Stimulated activated CD8-positive, alpha-beta memory T cell treated with anti-CD3 and anti-CD28 coated beads, Interleukin-4, amount 100 ng/mL, for 24 hours (primary cell): ENCODE measurements at regions not wholly inside any gene's neighbourhood (a gene's known extent, or its start where the extent isn't known, plus 50 kb on each side); places are given as distances from the start of the nearest gene placed in this dataset.

ENCODE experiments used
- DNase-seq: peaks from one replicate; pipeline ENCODE4 v3.0.0-alpha.2; 2020; ENCODE audit warnings: low read depth

DNA sequence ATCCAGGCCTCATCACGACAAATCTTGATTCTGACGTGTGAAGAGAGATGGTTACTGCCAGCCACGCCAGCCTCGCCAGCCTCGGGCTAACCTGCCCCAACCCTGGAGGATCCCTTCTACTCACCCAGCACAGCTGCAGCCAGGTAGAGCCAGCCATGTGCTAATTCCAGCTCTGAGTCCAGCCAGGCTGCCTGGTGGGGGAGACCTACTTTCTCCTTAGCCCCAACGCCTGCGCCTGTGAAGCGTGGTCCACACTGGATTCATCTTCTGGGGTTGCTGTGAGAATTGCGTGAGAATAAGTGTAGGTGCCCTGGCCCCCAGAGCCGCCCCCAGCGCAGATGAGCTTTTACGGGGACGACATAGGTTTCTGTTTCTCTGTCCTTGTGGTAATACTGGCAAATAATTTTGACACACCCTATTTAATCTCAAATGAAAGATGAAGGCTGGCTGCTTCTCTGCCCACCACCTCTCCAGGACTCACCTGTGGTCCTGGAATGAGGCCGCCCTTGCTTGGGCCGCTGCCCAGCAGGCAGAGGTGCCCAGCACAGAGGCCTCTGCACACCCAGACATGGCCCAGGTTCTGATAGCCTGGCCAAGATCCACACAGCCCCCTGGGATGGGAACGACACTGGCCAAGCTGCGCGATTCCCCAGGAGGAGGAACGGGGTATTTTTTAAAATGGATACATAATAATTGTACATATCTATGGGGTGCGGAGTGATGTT is 528.4 kb downstream of the TBC1D22A start:
- DNase-seq, result no peak

DNA sequence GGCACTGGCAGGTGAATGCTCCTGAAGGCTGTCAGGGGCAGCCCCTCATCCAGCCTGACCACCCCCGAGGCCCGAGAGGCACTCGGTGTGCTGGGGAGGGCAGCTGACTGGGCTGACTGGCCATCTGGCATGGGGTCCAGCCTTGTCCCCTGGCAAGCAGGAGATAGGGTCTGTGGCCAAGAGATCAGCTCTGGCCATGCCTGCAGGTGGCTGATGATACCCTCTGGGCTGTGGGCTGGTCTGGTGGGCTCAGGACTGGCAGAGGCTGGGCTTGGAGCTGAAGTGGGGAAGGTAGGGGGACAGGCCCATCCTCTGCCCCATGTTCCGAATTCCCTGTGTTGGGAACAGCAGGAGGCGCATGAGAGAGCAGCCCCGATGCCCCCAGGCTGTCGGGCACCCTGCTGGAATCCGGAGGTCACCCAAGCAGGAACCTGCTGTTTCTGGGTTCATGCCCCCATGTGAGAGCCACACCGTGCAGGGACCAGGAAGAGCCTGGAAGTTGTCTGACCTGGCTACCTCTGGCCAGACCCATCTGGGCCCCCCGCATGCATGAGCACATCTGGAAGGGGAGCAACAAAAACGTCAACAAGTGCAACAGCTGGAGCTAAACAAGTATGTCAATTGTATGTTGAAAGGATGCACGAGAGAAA is 527.0 kb downstream of the TBC1D22A start:
- DNase-seq, result no peak

DNA sequence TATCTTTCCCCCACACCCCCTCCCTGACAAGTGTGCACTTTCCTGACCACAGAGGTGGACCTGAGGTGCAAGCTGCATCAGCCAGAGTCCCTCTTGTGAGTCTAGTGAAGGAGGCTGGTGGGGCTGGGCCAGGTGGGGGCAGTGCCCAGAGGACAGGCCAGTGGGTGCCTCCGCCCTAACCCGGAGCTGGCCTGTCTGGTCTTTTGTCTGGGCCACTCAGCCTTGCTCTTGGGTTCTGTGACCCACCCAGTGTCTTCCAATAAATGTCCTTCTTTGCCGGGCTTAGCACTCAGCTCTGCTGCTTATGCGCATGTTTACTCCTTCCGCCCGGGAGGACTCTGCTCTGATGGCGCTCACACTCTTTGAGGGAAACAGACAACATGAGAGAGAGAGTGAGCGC is 526.2 kb downstream of the TBC1D22A start:
- no peak for DNase-seq

DNA sequence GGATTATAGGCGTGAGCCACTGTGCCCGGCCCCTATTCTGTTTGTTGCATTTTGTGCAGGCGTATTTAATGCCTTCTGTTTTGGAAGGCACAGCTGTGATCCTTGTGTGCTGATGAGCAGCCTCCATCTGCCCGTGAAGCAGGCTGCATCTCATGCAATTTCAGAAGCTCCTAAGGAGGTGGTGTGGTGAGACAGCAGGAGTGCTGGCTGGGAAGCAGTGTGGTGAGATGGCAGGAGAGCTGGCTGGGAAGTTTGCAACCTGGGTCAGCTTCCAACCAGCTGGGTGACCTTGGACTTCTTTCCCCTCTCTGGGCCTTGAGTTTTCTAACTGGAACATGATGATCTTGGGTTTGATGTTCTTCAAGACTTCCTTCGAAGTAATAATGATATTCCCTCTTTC is 525.1 kb downstream of the TBC1D22A start:
- DNase-seq, result no peak

- no peak for DNase-seq
Observed at GRCh38 chr22:47286590-47286989, 524.1 kb downstream of the TBC1D22A start.

- DNase-seq, result no peak
Observed at GRCh38 chr22:47285981-47286380, 523.5 kb downstream of the TBC1D22A start.

- no peak for DNase-seq
Observed at GRCh38 chr22:47284822-47285221, 522.4 kb downstream of the TBC1D22A start.

GRCh38 chr22:47284360-47284759 is 521.9 kb downstream of the TBC1D22A start:
- DNase-seq, result no peak

- no peak for DNase-seq
Observed at GRCh38 chr22:47283616-47284270, 521.3 kb downstream of the TBC1D22A start.

- no peak for DNase-seq
Observed at GRCh38 chr22:47282851-47283250, 520.4 kb downstream of the TBC1D22A start.

DNA sequence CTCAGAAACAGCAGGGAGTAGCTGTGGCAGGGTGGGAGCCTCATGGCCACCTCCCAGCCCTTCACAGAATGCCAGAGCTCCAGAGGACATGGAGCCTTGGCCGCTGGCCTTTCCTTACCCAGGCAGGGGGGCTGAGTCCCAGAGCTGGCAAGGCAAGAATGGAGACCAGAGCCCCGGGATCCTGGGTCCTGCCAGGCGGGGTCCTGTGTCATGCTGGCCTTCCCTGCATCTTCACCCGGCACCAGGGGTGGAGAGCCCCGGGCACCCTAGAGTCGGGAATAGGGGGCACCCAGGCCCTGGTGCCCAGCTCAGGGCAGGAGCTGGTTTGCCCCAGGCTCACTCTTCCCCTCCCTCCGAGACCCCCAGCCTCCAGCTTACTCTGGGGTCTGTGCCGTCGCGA is 519.9 kb downstream of the TBC1D22A start:
- DNase-seq, result no peak

GRCh38 chr22:47281126-47282106 is 519.0 kb downstream of the TBC1D22A start:
- DNase-seq, result no peak

DNA sequence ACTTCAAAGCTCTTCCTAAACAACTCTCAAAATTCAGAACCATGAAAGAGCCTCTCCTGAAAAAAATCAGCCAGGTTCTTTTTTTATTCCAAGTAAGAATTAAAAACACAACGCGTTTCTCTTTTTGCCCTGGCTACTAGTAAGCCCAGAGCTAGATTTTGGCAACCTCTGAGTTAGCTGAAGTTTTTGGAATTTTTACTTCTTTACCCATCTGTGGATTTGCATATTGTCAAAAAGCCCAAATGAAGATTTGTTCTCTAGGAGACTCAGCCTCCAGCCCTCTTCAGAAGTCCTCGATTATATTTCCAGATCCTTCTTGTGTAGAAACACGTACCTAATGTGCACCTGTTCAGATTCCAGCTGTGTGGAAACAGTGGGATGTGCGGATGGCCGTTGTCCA is 517.9 kb downstream of the TBC1D22A start:
- no peak for DNase-seq

- no peak for DNase-seq
Observed at GRCh38 chr22:47279746-47280145, 517.3 kb downstream of the TBC1D22A start.

GRCh38 chr22:47279337-47279736 is 516.9 kb downstream of the TBC1D22A start:
- no peak for DNase-seq

GRCh38 chr22:47278655-47279054 is 516.2 kb downstream of the TBC1D22A start:
- no peak for DNase-seq

DNA sequence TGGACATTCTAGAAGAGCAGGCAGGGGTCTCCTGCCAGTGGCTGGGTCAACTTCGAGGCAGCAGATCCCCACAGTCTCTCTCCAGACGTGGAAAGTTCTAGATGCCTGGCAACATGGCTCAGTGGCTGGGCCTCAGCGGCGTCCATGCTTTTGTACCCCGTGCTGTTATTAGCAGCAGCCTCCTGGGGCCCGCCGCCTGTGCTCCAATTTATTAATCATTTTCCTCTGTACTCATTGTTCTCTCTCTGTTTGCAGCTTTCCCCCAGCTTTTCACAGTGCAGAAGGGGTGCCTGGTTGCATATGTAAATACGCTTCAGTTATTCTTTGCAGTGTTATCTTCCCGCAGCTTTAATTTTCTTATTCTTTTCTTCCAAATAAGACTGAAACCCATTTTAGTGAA is 515.1 kb downstream of the TBC1D22A start:
- no peak for DNase-seq

DNA sequence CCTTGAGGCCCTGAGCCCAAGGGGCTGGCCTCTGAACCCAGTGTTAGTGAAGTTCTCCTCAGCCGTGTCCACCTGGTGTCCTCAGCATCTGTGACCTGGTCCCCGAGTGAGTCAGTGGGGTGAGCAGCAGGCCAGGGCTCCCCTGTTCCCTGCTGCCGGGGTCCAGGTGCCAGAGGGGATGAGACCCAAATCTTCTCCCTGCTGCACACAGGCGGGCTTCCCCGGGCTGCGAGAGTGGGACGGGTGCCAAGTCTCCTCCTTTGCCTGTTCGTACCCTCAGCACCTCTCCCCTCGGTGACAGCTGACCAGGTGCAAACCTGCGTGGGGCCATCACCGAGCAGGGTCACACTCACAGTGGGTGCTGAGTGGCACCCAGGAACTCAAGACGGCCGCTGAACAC is 514.5 kb downstream of the TBC1D22A start:
- no peak for DNase-seq

DNA sequence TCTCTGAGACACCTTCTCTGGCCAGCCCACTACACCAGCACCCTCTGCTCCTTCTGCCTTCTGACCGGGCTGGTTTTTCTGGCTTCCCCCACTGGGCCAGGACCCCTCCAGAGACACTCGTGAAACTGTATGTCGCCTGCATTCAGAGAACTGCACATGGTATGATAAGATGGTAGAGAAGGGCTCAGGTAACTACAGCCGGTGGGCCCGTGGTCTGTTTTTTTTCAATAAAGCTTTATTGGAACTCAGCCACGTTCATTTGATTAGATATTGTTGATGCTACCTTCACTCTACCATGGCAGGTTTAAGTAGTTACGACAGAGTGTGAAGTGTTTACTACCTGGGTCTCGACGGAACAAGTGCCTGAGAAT is 514.0 kb downstream of the TBC1D22A start:
- no peak for DNase-seq

DNA sequence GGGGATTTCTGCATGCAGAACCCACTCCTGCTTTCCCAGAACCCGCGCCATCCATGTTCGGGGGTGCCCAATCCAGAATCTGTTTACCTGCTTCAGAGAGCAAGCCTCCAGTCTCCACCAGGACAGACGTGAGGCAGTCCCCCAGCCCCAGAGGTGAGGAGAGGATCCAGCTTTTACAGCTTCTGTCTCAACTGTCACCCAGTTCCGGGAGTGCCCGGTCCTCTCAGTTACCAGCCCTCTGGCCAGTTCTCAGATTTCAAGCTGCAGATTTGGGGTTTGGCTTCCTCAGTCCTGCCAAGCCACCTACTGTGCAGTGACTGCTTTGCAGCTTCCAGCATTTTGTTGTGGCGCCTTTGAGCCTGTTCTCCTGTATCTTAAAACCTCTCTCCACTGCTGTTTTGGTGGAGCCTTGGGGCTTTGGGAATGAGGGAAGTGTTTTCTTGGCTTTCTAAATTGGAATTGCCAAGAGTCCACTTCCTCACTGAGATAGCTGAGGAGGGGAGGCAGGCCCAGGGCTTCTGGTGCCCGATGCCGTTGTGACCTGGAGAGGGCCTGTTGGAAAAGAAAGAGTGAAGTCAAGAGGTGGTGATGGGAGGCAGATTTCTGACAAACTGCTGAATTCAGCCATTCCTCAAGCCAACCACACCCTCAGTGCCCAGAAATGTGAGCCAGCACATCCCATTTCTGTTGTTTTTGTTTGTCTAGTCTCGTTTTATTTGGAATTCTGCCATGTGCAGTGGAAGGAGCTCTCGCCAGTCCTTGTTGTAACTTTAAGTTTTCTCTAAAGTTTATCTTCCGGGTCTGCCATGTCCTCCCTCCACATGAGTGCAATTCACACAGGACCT is 513.4 kb downstream of the TBC1D22A start:
- no peak for DNase-seq

DNA sequence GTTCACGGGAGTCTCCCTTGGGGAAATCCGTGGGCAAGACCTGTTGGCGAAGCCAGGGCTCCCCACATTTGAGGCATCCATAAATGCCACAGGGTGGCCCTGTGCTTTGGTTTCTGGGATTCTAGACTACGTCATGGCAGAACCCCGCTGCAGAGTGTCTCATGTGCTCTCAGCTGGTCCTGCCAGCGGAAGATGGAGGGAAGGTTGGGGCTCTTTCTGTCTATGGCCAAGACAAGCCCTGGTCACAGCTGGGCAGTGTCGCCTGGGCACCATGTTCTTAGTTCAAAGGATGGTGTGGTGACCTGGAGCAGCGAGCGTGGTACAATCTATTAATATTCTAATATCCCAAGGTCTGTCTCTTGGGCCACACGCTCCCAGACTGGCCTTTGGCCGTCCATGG is 511.7 kb downstream of the TBC1D22A start:
- no peak for DNase-seq
